SK-N-SH treated with all-trans-retinoic acid at 6 μM for 48 hours (cell line): ENCODE measurements at regions not wholly inside any gene's neighbourhood (a gene's known extent, or its start where the extent isn't known, plus 50 kb on each side); places are given as distances from the start of the nearest gene placed in this dataset.

ENCODE experiments used
- ATAC-seq: fragments of 200-7000 bp; cut with Tn5 transposase; 3 replicates; pipeline ENCODE4 v1.9.1; 2020; ENCODE audit warnings: mild to moderate bottlenecking, moderate library complexity
- BACH2 ChIP-seq: fragments of 250-450 bp; sonication (Bioruptor Pico); IDR thresholded peaks from 2 replicates; pipeline ENCODE4 v1.9.0; 2021; ENCODE audit warnings: mild to moderate bottlenecking, borderline replicate concordance
- CREB5 ChIP-seq: fragments of 250-450 bp; sonication (Bioruptor Pico); IDR thresholded peaks from 2 replicates; pipeline ENCODE4 v1.5.1; 2020; ENCODE audit warnings: low read depth, mild to moderate bottlenecking, moderate library complexity
- CSDC2 ChIP-seq: fragments of 250-450 bp; sonication (Bioruptor Pico); IDR thresholded peaks from 2 replicates; pipeline ENCODE4 v1.5.0; 2020; ENCODE audit warnings: mild to moderate bottlenecking, moderate library complexity
- CSRNP3 ChIP-seq: fragments of 250-450 bp; sonication (Bioruptor Pico); IDR thresholded peaks from 2 replicates; pipeline ENCODE4 v1.5.1; 2021; ENCODE audit warnings: mild to moderate bottlenecking, moderate library complexity
- ESRRG ChIP-seq: fragments of 250-450 bp; sonication (Bioruptor Pico); IDR thresholded peaks from 2 replicates; pipeline ENCODE4 v1.6.1; 2021; ENCODE audit warnings: mild to moderate bottlenecking
- GLIS3 ChIP-seq: fragments of 250-450 bp; sonication (Bioruptor Pico); IDR thresholded peaks from 2 replicates; pipeline ENCODE4 v1.5.0; 2020; ENCODE audit warnings: mild to moderate bottlenecking, moderate library complexity
- ISL1 ChIP-seq: fragments of 250-450 bp; sonication (Bioruptor Pico); IDR thresholded peaks from 2 replicates; pipeline ENCODE4 v2.1.2; 2022; ENCODE audit warnings: mild to moderate bottlenecking, moderate library complexity
- OSR1 ChIP-seq: fragments of 250-450 bp; sonication (Bioruptor Pico); IDR thresholded peaks from 2 replicates; pipeline ENCODE4 v1.8.0; 2022; ENCODE audit warnings: moderate library complexity, mild to moderate bottlenecking, inconsistent platforms
- PATZ1 ChIP-seq: fragments of 250-450 bp; sonication (Bioruptor Pico); IDR thresholded peaks from 2 replicates; pipeline ENCODE4 v1.8.0; 2020; ENCODE audit warnings: mild to moderate bottlenecking, moderate library complexity, borderline replicate concordance
- POU6F1 ChIP-seq: fragments of 250-450 bp; sonication (Bioruptor Pico); IDR thresholded peaks from 2 replicates; pipeline ENCODE4 v1.8.0; 2021; ENCODE audit warnings: low read depth, mild to moderate bottlenecking, moderate library complexity, borderline replicate concordance
- RARB ChIP-seq: fragments of 250-450 bp; sonication (Bioruptor Pico); IDR thresholded peaks from 2 replicates; pipeline ENCODE4 v1.8.0; 2021; ENCODE audit warnings: mild to moderate bottlenecking, moderate library complexity
- SNAI2 ChIP-seq: fragments of 250-450 bp; sonication (Bioruptor Pico); IDR thresholded peaks from 2 replicates; pipeline ENCODE4 v1.5.0; 2020; ENCODE audit warnings: mild to moderate bottlenecking, moderate library complexity
- TCF4 ChIP-seq: fragments of 250-450 bp; sonication (Bioruptor Pico); IDR thresholded peaks from 2 replicates; pipeline ENCODE4 v1.8.0; 2021; ENCODE audit warnings: mild to moderate bottlenecking, moderate library complexity, borderline replicate concordance
- TOX ChIP-seq: fragments of 250-450 bp; sonication (Bioruptor Pico); IDR thresholded peaks from 2 replicates; pipeline ENCODE4 v1.8.0; 2021; ENCODE audit warnings: mild to moderate bottlenecking, moderate library complexity, borderline replicate concordance
- TSHZ2 ChIP-seq: fragments of 250-450 bp; sonication (Bioruptor Pico); IDR thresholded peaks from 2 replicates; pipeline ENCODE4 v1.5.0; 2020; ENCODE audit warnings: mild to moderate bottlenecking, moderate library complexity
- ZC3H10 ChIP-seq: fragments of 250-450 bp; sonication (Bioruptor Pico); IDR thresholded peaks from 2 replicates; pipeline ENCODE4 v1.5.1; 2021; ENCODE audit warnings: mild to moderate bottlenecking, moderate library complexity
- ZFP3 ChIP-seq: fragments of 250-450 bp; sonication (Bioruptor Pico); IDR thresholded peaks from 2 replicates; pipeline ENCODE4 v1.5.0; 2020; ENCODE audit warnings: mild to moderate bottlenecking, moderate library complexity
- ZFP30 ChIP-seq: fragments of 450-650 bp; formaldehyde crosslinking; IDR thresholded peaks from 2 replicates; pipeline ENCODE4 v1.5.0; 2022; ENCODE audit warnings: mild to moderate bottlenecking, moderate library complexity
- ZNF70 ChIP-seq: fragments of 450-650 bp; formaldehyde crosslinking; IDR thresholded peaks from 2 replicates; pipeline ENCODE4 v1.5.0; 2020; ENCODE audit warnings: mild to moderate bottlenecking, moderate library complexity
- ZNF8 ChIP-seq: fragments of 450-650 bp; formaldehyde crosslinking; IDR thresholded peaks from 2 replicates; pipeline ENCODE4 v1.5.0; 2020; ENCODE audit warnings: mild to moderate bottlenecking, moderate library complexity

GRCh38 chrX:94752434-94753169, 1078.6 kb downstream of the FAM133A start:
- no peak for ATAC-seq
- TF ChIP-seq ZNF70 = no peak
- TF ChIP-seq CREB5 (CRISPR knock-in tag) = no peak
- no peak for TF ChIP-seq POU6F1 (CRISPR knock-in tag)
- TF ChIP-seq PATZ1 = no peak
- TF ChIP-seq OSR1 = no peak
- no peak for TF ChIP-seq TCF4
- no peak for TF ChIP-seq ESRRG
- no peak for TF ChIP-seq RARB
- no peak for TF ChIP-seq ZNF8 (CRISPR knock-in tag)
- TF ChIP-seq TSHZ2 (CRISPR knock-in tag) = no peak
- no peak for TF ChIP-seq CSRNP3 (CRISPR knock-in tag)
- no peak for TF ChIP-seq SNAI2 (CRISPR knock-in tag)
- no peak for TF ChIP-seq ZC3H10 (CRISPR knock-in tag)
- no peak for TF ChIP-seq ZFP3 (CRISPR knock-in tag)
- no peak for TF ChIP-seq ISL1 (CRISPR knock-in tag)
- no peak for TF ChIP-seq GLIS3 (CRISPR knock-in tag)
- TF ChIP-seq CSDC2 (CRISPR knock-in tag) = no peak
- TF ChIP-seq, all 23 proteins: peak for 0

- TF ChIP-seq ZFP30 = no peak
- TF ChIP-seq OSR1 = no peak
- no peak for TF ChIP-seq ZNF8 (CRISPR knock-in tag)
- TF ChIP-seq ESRRG = no peak
- TF ChIP-seq RARB = no peak
- TF ChIP-seq TOX (CRISPR knock-in tag) = no peak
- ATAC-seq = no peak
Measured at GRCh38 chrX:94758130-94758529, 1084.1 kb downstream of the FAM133A start.

- TF ChIP-seq CSRNP3 (CRISPR knock-in tag) = no peak
- no peak for TF ChIP-seq BACH2
- TF ChIP-seq RARB = no peak
- no peak for TF ChIP-seq POU6F1 (CRISPR knock-in tag)
- TF ChIP-seq ZFP3 (CRISPR knock-in tag) = no peak
- TF ChIP-seq, all 23 proteins: peak for 0
- no peak for ATAC-seq
Measured at GRCh38 chrX:94775640-94776039, 1101.6 kb downstream of the FAM133A start.
